H9 (cell line): ENCODE measurements at regions not wholly inside any gene's neighbourhood (a gene's known extent, or its start where the extent isn't known, plus 50 kb on each side); places are given as distances from the start of the nearest gene placed in this dataset.

Source experiments
- DNase-seq: peaks from one replicate; pipeline ENCODE4 v3.0.0-alpha.2; 2017
- H2AFZ ChIP-seq: one replicate; pipeline ENCODE4 v1.6.1; 2013; ENCODE audit warnings: mild to moderate bottlenecking, low read length, control low read depth, moderate library complexity
- H2AK5ac ChIP-seq: 2 replicates; pipeline ENCODE4 v1.6.1; 2013; ENCODE audit warnings: low read length, control low read depth, mixed read lengths; ENCODE audit not compliant: insufficient read length
- H2BK120ac ChIP-seq: one replicate; pipeline ENCODE4 v1.6.1; 2013; ENCODE audit warnings: low read depth, mild to moderate bottlenecking, low read length, control low read depth, inconsistent platforms; ENCODE audit not compliant: poor library complexity, severe bottlenecking
- H2BK12ac ChIP-seq: 2 replicates; pipeline ENCODE4 v1.6.1; 2013; ENCODE audit warnings: low read length, control low read depth, mixed read lengths, low read depth; ENCODE audit not compliant: insufficient read length
- H2BK15ac ChIP-seq: 2 replicates; pipeline ENCODE4 v1.6.1; 2013; ENCODE audit warnings: low read depth, low read length, control low read depth
- H2BK20ac ChIP-seq: one replicate; pipeline ENCODE4 v1.6.1; 2013; ENCODE audit warnings: low read depth, mild to moderate bottlenecking, low read length, control low read depth, inconsistent platforms; ENCODE audit not compliant: poor library complexity, severe bottlenecking
- H2BK5ac ChIP-seq: 2 replicates; pipeline ENCODE4 v1.6.1; 2013; ENCODE audit warnings: low read length, control low read depth, mixed read lengths; ENCODE audit not compliant: insufficient read length
- H3K14ac ChIP-seq: 2 replicates; pipeline ENCODE4 v1.6.1; 2013; ENCODE audit warnings: low read length, control low read depth; ENCODE audit not compliant: insufficient read depth
- H3K18ac ChIP-seq: 2 replicates; pipeline ENCODE4 v1.6.1; 2013; ENCODE audit warnings: low read depth, mild to moderate bottlenecking, mixed read lengths, low read length, control low read depth; ENCODE audit not compliant: insufficient read length
- H3K23ac ChIP-seq: 2 replicates; pipeline ENCODE4 v1.6.1; 2013; ENCODE audit warnings: low read length, control low read depth, mixed read lengths, low read depth; ENCODE audit not compliant: insufficient read length
- H3K23me2 ChIP-seq: 2 replicates; pipeline ENCODE4 v1.6.1; 2013; ENCODE audit warnings: low read depth, mild to moderate bottlenecking, mixed read lengths, low read length, control low read depth; ENCODE audit not compliant: insufficient read length, poor library complexity, severe bottlenecking
- H3K27ac ChIP-seq: 2 replicates; pipeline ENCODE4 v1.5.1; 2013; ENCODE audit warnings: low read length, control low read depth, mixed read lengths, low read depth; ENCODE audit not compliant: insufficient read length
- H3K27me3 ChIP-seq: 2 replicates; pipeline ENCODE4 v1.6.1; 2013; ENCODE audit warnings: low read length, control low read depth, inconsistent platforms; ENCODE audit not compliant: insufficient read depth
- H3K4ac ChIP-seq: 2 replicates; pipeline ENCODE4 v1.6.1; 2013; ENCODE audit warnings: low read depth, mild to moderate bottlenecking, control low read depth, inconsistent platforms, low read length, moderate library complexity
- H3K4me1 ChIP-seq: 2 replicates; pipeline ENCODE4 v1.6.1; 2013; ENCODE audit warnings: low read length, control low read depth, inconsistent platforms; ENCODE audit not compliant: insufficient read depth
- H3K4me2 ChIP-seq: 2 replicates; pipeline ENCODE4 v1.6.1; 2013; ENCODE audit warnings: low read length, control low read depth, mixed read lengths; ENCODE audit not compliant: insufficient read length, insufficient read depth
- H3K56ac ChIP-seq: 2 replicates; pipeline ENCODE4 v1.6.1; 2013; ENCODE audit warnings: low read depth, mild to moderate bottlenecking, mixed read lengths, low read length, control low read depth; ENCODE audit not compliant: insufficient read length
- H3K79me1 ChIP-seq: 2 replicates; pipeline ENCODE4 v1.6.1; 2013; ENCODE audit warnings: low read depth, mild to moderate bottlenecking, moderate library complexity, low read length, control low read depth, inconsistent platforms; ENCODE audit not compliant: insufficient read depth, poor library complexity, severe bottlenecking
- H3K79me2 ChIP-seq: 2 replicates; pipeline ENCODE4 v1.6.1; 2013; ENCODE audit warnings: low read length, control low read depth, inconsistent platforms; ENCODE audit not compliant: insufficient read depth
- H3K9ac ChIP-seq: 2 replicates; pipeline ENCODE4 v1.6.1; 2013; ENCODE audit warnings: low read length, control low read depth, mixed read lengths; ENCODE audit not compliant: insufficient read length; ENCODE audit errors: extremely low read depth
- H3K9me3 ChIP-seq: one replicate; pipeline ENCODE4 v1.6.1; 2013; ENCODE audit warnings: low read depth, low read length, inconsistent platforms; ENCODE audit not compliant: control insufficient read depth
- H3T11ph ChIP-seq: one replicate; pipeline ENCODE4 v1.6.1; 2013; ENCODE audit warnings: mild to moderate bottlenecking, low read length, control low read depth, inconsistent platforms
- H4K20me1 ChIP-seq: one replicate; pipeline ENCODE4 v1.6.1; 2013; ENCODE audit not compliant: control insufficient read depth, insufficient read length, insufficient read depth
- H4K5ac ChIP-seq: 2 replicates; pipeline ENCODE4 v1.6.1; 2013; ENCODE audit warnings: low read depth, mild to moderate bottlenecking, mixed read lengths, low read length, control low read depth; ENCODE audit not compliant: insufficient read length
- H4K8ac ChIP-seq: replicated peaks from 2 replicates; pipeline ENCODE4 v1.6.1; 2013; ENCODE audit warnings: low read length, control low read depth, mixed read lengths, low read depth; ENCODE audit not compliant: insufficient read length
- H4K91ac ChIP-seq: 2 replicates; pipeline ENCODE4 v1.6.1; 2013; ENCODE audit warnings: low read depth, mild to moderate bottlenecking, moderate library complexity, mixed read lengths, low read length, control low read depth; ENCODE audit not compliant: insufficient read length
- H3K27ac Mint-ChIP-seq, 3 experiments: 2 replicates in 2 of 3; 3 replicates in 1 of 3; pipeline ENCODE4 v1.8.0; 2020 to 2021; ENCODE audit warnings: mixed read lengths in 3 of 3, mild to moderate bottlenecking in 1 of 3, moderate library complexity in 1 of 3
- H3K27me3 Mint-ChIP-seq: 2 replicates; pipeline ENCODE4 v1.8.0; 2021; ENCODE audit warnings: low read depth, mild to moderate bottlenecking, moderate library complexity, mixed read lengths
- H3K36me3 Mint-ChIP-seq, 3 experiments: 2 replicates in 2 of 3; 3 replicates in 1 of 3; pipeline ENCODE4 v1.8.0; 2020 to 2021; ENCODE audit warnings: low read depth in 3 of 3, mixed read lengths in 3 of 3; ENCODE audit not compliant: insufficient read depth in 1 of 3
- H3K4me1 Mint-ChIP-seq, 2 experiments: 2 replicates each; pipeline ENCODE4 v1.8.0; 2020; ENCODE audit warnings: mixed read lengths in 2 of 2
- H3K4me3 Mint-ChIP-seq, 2 experiments: 2 replicates in 1 of 2; 3 replicates in 1 of 2; pipeline ENCODE4 v1.8.0; 2020 to 2021; ENCODE audit warnings: mild to moderate bottlenecking in 2 of 2, mixed read lengths in 2 of 2, moderate library complexity in 1 of 2
- H3K9me3 Mint-ChIP-seq, 2 experiments: 2 replicates in 1 of 2; 3 replicates in 1 of 2; pipeline ENCODE4 v1.8.0; 2020; ENCODE audit warnings: mild to moderate bottlenecking in 2 of 2, mixed read lengths in 2 of 2, moderate library complexity in 1 of 2
- WGBS: extraction: QIAGEN DNeasy Blood & Tissue Kit; methylation state at CpG from one replicate; pipeline ENCODE4 v1.1.7; 2013; ENCODE audit warnings: missing lambda C conversion rate, low lambda C conversion rate, mixed read lengths; ENCODE audit not compliant: insufficient read length; ENCODE audit errors: extremely low coverage; 5-methylcytosine and 5-hydroxymethylcytosine counted together
- TF ChIP-seq, protein P1 (sequence below): fragments of 200-600 bp; sonication (generic); conservative IDR thresholded peaks from 3 replicates; pipeline ENCODE4 v1.8.0; 2021; ENCODE audit warnings: antibody characterized with exemption, mild to moderate bottlenecking

DNA sequence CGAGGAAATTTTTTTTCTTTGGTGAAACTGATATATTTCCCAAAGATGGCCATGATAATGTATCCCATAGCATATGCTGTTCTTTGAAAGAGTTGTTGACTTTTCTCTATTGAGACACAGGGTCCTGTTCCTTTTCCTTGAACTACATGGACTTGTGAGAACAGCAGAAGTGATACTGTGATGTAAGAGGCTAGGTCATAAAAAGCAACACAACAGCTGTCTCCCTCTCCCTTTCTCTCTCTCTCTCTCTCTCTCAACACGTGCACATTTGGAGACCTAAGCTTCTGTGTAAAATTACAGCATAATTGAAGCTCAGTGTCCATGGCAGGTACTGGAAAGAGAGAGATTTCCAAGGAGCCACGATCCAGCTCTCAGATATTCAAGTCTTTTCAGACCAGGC is 1712.4 kb downstream of the EFNB2 start:
- H3K9ac ChIP-seq: no peak overlapping the region
- no peak overlapping the region for H3K56ac ChIP-seq
- H3K27me3 ChIP-seq: no peaks in the 10 kb centered on the region
- no peak overlapping the region for H3K27ac ChIP-seq
- H2BK120ac ChIP-seq: no peak overlapping the region
- H3T11ph ChIP-seq: no peak overlapping the region
- Mint-ChIP-seq H3K36me3 (peaks cover 0 to 3% (median 0%) of the 10 kb centered on the region in 3 experiments; a peak in 1 of 7 replicates), H3K9me3 (peaks cover 0 to 5% of the 10 kb centered on the region in 2 experiments; a peak in 2 of 5 replicates), H3K4me3 (no peak overlapping the region), H3K27ac (no peak overlapping the region), H3K27me3 (no peaks in the 10 kb centered on the region), H3K4me1 (no peaks in the 10 kb centered on the region)
- H2AFZ ChIP-seq: no peak overlapping the region
- H2BK20ac ChIP-seq: no peak overlapping the region
- no peak overlapping the region for H2BK5ac ChIP-seq
- no peaks in the 10 kb centered on the region for H3K79me2 ChIP-seq
- no CpG with 5 or more reads among the region's 3 CpGs for WGBS
- no peaks in the 10 kb centered on the region for H3K9me3 ChIP-seq
- no peaks in the 10 kb centered on the region for H4K20me1 ChIP-seq
- TF ChIP-seq, protein P1, sequence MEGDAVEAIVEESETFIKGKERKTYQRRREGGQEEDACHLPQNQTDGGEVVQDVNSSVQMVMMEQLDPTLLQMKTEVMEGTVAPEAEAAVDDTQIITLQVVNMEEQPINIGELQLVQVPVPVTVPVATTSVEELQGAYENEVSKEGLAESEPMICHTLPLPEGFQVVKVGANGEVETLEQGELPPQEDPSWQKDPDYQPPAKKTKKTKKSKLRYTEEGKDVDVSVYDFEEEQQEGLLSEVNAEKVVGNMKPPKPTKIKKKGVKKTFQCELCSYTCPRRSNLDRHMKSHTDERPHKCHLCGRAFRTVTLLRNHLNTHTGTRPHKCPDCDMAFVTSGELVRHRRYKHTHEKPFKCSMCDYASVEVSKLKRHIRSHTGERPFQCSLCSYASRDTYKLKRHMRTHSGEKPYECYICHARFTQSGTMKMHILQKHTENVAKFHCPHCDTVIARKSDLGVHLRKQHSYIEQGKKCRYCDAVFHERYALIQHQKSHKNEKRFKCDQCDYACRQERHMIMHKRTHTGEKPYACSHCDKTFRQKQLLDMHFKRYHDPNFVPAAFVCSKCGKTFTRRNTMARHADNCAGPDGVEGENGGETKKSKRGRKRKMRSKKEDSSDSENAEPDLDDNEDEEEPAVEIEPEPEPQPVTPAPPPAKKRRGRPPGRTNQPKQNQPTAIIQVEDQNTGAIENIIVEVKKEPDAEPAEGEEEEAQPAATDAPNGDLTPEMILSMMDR: no peak
- DNase-seq: no peak
- H3K4me2 ChIP-seq: no peak overlapping the region
- H3K23me2 ChIP-seq: no peaks in the 10 kb centered on the region
- no peak overlapping the region for H4K8ac ChIP-seq
- no peaks in the 10 kb centered on the region for H3K4me1 ChIP-seq
- H2BK15ac ChIP-seq: no peak overlapping the region
- H3K14ac ChIP-seq: no peak overlapping the region
- H2BK12ac ChIP-seq: no peak overlapping the region
- H3K18ac ChIP-seq: no peak overlapping the region
- H4K91ac ChIP-seq: no peak overlapping the region
- no peak overlapping the region for H2AK5ac ChIP-seq
- no peak overlapping the region for H3K23ac ChIP-seq
- no peak overlapping the region for H3K4ac ChIP-seq
- H4K5ac ChIP-seq: no peak overlapping the region
- H3K79me1 ChIP-seq: no peaks in the 10 kb centered on the region
